HG03066 (cell line): ENCODE measurements at regions not wholly inside any gene's neighbourhood (a gene's known extent, or its start where the extent isn't known, plus 50 kb on each side); places are given as distances from the start of the nearest gene placed in this dataset.
A peak's percentile ranks its signal among the peaks of the same experiment; 100 is the strongest.
"Not testable (repeated sequence)": the region's sequence is repeated elsewhere in the genome, so short reads cannot be mapped to it uniquely, and the experiment has no call there.

Source experiments
- ATAC-seq: cut with Tn5 transposase; IDR thresholded peaks from one replicate; pipeline ENCODE4 v1.9.1; 2021; ENCODE audit warnings: low read depth; ENCODE audit not compliant: unreplicated experiment

DNA sequence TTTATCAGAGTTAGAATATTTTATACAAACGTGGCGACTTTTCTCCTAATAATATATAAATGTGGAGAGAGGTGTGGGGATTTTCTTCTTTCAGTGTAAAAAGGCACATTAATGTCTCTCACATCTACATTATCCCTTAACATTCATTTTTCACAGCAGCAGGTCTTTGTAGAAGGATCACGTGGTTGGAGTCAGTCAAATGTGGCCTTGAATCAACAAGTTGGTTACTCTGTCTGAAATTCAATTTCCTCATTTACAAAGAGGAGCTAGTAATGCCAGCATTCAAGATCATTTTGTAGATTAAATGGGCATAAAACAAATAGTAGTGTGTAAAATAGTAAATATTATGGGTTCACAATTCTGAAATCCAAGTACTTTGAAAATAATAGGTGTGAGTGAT, 183.1 kb upstream of the SEMA3E start:
- no peak for ATAC-seq

- no peak for ATAC-seq
Measured at GRCh38 chr7:83827036-83827435, 178.1 kb upstream of the SEMA3E start.

DNA sequence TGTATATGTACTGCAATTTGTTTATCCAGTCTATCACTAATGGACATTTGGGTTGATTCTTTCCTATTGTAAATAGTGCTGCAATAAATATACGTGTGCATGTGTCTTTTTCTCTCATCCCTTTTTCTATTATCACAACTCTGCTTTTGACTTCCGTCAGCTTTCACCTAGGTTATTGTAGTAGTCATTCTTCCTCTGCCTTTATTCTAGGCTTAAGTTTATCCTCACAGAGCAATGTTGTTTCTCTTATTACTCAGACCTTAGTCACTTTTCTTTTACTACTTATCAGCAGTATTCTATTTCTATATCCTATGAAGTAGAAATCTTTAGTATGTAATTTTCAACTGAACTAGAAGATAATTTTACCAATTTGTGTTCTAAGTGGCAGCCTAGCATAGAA, 175.3 kb upstream of the SEMA3E start:
- no peak for ATAC-seq

DNA sequence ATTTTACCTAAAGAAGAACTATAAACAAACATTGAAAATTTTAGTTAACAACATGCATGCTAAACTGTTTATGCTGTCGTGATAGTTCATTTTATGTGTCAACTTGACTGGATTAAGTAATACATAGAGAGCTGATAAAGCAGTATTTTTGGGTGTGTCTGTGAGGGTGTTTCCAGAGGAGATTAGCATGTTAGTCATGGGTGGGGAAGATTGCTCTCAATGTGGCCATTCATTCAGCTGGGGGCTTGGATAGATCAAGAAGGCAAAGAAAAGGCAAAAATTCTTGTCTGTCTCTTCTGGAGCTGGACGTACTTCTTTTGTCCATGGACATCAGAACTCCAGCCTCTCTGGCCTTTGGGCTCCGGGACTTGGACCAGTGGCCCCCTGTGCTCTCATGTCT, 172.9 kb upstream of the SEMA3E start:
- no peak for ATAC-seq

DNA sequence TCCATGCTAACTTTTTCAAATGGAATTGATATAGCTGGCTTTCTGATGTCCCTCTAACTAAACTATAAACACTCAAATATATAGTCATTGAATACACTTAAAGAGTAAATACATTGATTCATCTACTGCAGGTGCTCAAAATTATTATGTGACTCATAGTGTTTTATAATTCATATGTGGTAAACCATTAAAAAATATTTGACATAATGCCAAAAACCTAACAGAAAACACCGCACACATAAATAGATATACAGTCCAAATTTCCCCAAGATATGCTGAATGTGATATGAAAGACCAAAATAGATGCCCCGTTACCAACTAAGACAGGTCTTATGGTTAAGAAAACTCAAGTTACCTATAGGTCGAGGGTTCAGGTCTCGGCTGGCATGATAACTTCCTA, 171.7 kb upstream of the SEMA3E start:
- ATAC-seq: no peak

- no peak for ATAC-seq
Measured at GRCh38 chr7:83819911-83820310, 171.0 kb upstream of the SEMA3E start.

GRCh38 chr7:83814480-83814879, 165.5 kb upstream of the SEMA3E start:
- ATAC-seq: no peak

GRCh38 chr7:83812563-83812962, 163.6 kb upstream of the SEMA3E start:
- ATAC-seq: not testable (repeated sequence)

DNA sequence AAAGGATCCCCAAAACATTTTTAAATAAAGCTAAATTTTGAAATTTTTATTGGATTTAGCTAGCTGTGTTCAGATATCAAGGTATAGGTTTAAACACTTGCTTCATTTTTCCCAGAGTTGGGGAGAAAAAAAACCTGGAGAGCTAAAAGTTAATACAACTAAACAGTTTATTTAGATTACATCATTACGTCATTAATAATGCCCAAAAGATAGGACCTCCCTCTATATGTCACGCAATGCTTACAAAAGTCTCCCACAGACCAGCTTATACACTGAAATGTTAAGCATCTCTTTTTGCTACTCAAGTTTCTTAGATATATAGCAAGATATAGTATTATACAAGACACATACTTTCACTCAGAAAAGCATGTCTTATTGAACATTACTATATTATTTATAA, 160.0 kb upstream of the SEMA3E start:
- no peak for ATAC-seq

GRCh38 chr7:83807774-83808173, 158.8 kb upstream of the SEMA3E start:
- ATAC-seq: no peak

DNA sequence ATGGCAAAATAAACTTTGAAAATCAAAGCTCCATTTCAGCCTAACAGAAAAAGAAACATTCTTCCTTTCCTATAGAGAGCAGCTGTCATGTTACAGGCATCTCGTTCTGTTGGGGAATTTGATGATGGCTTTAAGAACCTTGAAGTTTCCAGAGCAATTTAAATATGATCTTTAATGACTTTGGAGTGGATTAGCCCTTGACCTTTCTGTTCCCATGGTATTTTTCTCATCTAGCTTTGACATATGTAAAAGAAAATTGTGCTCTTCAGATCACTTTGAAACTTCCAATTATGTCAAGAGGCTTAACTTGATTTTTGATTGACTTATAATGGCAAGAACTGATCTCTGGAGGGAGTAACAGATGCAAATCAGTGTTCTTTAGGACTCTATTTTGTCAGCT, 157.6 kb upstream of the SEMA3E start:
- no peak for ATAC-seq

- no peak for ATAC-seq
Measured at GRCh38 chr7:83799333-83799732, 150.4 kb upstream of the SEMA3E start.

DNA sequence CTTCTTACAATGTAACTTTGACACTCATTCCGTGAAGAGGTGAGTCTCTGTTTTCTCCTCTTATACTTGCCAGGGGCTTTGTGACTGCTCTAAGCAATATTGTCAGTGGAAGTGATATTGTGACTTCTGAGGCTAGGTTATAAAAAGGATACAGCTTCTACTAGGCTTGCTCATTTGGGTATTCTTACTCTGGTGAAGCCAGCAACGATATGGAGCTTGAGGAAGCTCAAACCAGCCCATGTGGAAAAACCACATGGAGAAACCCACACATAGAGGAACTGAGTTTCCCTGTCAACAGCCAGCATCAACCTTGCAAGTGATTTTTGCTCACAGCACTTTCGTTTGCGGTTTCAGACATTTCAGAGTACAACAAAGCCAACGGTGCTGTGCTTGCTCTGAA, 149.6 kb upstream of the SEMA3E start:
- ATAC-seq: peak; percentile 68

DNA sequence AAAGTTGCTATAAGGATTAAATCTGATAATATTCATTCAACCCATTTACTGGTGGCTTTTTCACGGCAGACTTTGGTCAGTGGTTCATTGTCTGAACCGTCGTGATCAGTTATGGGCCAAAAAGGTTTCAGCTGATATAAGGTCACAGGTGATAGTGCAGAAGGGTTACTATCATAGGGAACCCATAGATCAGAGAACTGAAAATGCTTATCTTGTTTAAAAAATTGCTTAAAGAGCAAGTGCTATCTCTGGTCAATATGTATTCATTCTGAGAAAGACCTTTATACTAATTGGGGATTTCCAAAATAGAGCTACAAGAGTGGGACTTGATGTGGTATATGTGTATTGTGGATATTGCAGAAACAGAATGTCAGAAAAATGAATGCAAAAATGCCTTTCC, 147.8 kb upstream of the SEMA3E start:
- ATAC-seq: no peak

DNA sequence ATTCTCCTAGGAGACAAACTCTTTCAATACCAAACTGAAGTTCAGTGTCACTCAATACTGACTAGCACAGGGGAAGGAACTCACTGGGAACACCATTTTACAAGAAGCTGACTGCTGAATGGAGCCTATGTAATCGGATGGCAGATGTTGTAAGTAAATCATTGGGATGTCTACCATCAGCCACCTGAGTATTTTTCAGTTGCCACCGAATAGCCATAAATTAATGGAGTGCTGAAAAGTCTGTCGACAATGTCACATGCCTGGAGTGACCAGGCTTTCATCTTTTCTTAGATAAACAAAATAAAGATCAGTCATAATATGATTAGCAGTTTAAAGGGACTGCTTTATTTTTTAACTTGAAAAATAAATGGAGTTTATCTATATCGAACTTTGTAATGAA, 145.9 kb upstream of the SEMA3E start:
- ATAC-seq: no peak

DNA sequence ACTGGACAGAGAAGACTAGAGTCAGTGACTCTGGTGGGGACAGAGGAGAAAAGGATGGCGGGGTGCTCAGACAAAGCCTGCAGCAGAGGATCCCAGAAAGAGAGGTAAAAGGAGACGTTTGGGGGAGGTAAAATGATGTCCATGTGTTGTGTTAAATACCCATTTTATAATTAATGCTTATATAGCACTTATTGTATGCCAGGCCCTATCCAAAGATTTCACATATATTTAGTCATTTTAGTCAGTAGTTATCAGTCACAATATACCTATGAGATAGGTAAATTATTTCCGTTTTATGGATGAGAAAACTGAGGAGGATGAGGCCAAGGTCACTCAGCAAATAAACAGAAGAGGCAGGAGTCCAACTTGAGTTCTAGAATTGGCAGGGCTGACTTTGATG, 144.6 kb upstream of the SEMA3E start:
- no peak for ATAC-seq

DNA sequence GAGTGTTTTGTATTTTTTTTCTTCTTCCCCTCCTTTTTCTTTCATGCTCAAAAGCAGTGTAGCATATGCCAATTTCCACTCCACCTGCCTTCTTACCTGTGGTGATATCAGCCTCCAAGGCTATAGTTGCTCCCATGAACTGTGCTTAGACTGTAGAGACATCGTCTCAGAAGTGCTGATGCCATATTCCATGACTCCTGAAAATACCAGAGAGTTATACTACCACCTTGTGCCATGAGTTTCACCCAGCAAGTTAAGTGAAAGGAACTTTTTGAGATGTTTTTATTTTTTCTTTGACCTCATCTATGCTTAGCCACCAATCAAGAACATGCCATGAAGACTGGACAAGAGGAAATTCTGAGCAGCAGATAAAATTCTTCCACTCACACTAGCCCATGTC, 142.8 kb upstream of the SEMA3E start:
- no peak for ATAC-seq

- no peak for ATAC-seq
Measured at GRCh38 chr7:83786858-83787257, 137.9 kb upstream of the SEMA3E start.

DNA sequence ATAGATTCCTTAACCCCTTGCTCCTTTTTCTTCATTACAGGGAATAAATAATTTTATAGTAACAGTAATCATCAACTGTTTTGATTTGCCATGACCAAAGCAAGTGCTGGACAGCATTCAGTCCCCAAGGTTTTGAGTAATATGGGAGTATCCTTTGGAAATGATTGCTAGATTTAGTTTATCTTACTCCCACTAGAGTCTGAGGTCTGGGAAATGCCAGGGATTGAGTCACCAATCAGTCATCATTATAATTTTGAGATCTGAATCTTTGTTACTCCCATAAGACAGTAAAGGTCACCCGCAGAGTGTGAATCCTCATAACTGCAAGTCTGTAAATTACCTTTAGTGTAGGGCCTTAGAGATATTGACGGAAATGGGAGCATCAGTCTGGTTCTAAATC, 133.7 kb upstream of the SEMA3E start:
- no peak for ATAC-seq

DNA sequence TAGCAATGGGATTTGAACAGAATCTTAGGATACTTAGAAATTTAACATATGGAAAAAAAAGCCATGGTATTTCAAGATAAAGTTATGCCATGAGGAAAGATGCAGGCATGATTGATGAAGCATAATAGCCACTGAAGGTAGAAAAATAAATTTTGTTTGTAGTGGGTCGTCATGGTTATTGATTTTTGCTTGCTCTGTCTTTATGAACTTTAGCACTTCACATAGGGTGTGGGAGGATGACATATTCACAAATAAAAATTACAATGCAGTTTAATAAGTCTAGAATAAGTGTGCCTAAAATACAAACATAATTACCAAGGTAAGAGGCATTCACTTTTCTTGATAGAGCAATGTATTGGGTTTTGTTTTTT, 129.1 kb upstream of the SEMA3E start:
- no peak for ATAC-seq

DNA sequence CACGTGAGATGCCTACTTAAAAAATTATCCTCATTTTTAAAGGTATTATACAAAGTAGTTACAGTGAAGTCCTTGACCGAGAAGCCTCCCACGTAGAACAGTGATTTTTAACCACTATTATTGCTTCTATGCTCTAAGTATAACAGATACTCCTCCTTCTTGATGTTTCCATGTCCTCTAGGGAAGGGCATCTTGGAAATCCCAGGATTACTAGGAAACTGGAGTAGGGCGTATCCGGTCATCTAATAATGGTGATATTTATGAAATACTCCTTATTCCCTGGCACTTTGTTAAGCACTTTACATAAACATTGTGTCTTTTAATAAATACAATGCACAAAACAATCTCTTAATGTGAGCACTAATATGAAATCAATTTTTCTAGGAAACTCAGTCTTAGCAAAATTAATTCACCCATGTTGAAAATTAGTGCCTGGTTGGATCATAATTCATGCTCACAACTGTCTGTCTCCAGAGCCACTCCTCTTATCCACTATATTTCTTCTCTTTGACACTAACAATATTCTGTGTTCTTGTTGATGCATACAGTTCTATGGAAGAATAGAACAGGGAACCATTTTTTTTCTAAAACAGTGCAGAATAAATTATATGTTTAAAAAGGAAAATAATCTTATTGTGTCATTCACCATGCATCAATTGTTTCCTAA, 128.6 kb upstream of the SEMA3E start:
- no peak for ATAC-seq

GRCh38 chr7:83769407-83769806, 120.5 kb upstream of the SEMA3E start:
- no peak for ATAC-seq

DNA sequence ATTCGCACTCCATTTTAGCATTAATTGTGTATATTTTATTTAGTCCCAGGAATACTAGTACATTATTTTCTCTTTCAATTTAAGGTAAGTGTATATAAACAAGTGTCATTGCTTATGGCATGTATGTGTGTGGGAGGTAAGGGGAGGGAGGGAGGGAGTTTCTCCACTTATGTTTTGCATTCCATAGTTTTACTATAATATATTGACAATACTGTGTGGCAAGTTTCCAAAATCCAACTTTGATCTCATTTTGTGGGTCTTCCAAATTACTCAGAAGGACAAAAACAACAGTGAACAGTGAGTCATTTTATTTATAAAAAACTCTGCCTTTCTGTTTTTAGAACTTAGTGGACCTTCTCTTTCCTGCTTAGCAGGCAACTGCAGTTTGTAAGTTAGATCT, 102.3 kb upstream of the SEMA3E start:
- no peak for ATAC-seq
